OCI-LY1 (cell line): ENCODE measurements at regions not wholly inside any gene's neighbourhood (a gene's known extent, or its start where the extent isn't known, plus 50 kb on each side); places are given as distances from the start of the nearest gene placed in this dataset.

Experiments
- H2AFZ ChIP-seq: fragments of 200-600 bp; sonication (generic), shearing (Covaris generic); 2 replicates; pipeline ENCODE4 v1.6.0; 2014; ENCODE audit warnings: antibody characterized with exemption, mild to moderate bottlenecking, low read length
- H3F3A ChIP-seq: fragments of 200-600 bp; sonication (generic), shearing (Covaris generic); 2 replicates; pipeline ENCODE4 v1.6.0; 2014; ENCODE audit warnings: mild to moderate bottlenecking, antibody characterized with exemption, low read length, moderate library complexity; ENCODE audit not compliant: insufficient read depth
- H3K27ac ChIP-seq: fragments of 200-600 bp; sonication (generic); 2 replicates; pipeline ENCODE4 v1.5.1; 2014; ENCODE audit warnings: low read length, mixed run types, mild to moderate bottlenecking, low read depth; ENCODE audit not compliant: poor library complexity, severe bottlenecking
- H3K27me3 ChIP-seq: fragments of 200-600 bp; sonication (generic); 2 replicates; pipeline ENCODE4 v1.6.0; 2014; ENCODE audit warnings: antibody characterized with exemption, mild to moderate bottlenecking, low read length, moderate library complexity; ENCODE audit not compliant: insufficient read depth
- H3K36me3 ChIP-seq: fragments of 200-600 bp; sonication (generic); 2 replicates; pipeline ENCODE4 v1.6.1; 2014; ENCODE audit warnings: mild to moderate bottlenecking, antibody characterized with exemption, low read length, moderate library complexity, mixed read lengths; ENCODE audit not compliant: insufficient read depth
- H3K4me1 ChIP-seq: fragments of 200-600 bp; sonication (generic); 2 replicates; pipeline ENCODE4 v1.5.1; 2014; ENCODE audit warnings: mild to moderate bottlenecking, low read length, moderate library complexity; ENCODE audit not compliant: insufficient read depth, severe bottlenecking
- H3K4me2 ChIP-seq: fragments of 200-600 bp; sonication (generic), shearing (Covaris generic); 2 replicates; pipeline ENCODE4 v1.6.1; 2014; ENCODE audit warnings: low read length
- H3K4me3 ChIP-seq: fragments of 200-600 bp; sonication (generic); 2 replicates; pipeline ENCODE4 v1.5.1; 2014; ENCODE audit warnings: low read length, low read depth, mild to moderate bottlenecking, mixed read lengths; ENCODE audit not compliant: poor library complexity, severe bottlenecking
- H3K79me2 ChIP-seq: fragments of 200-600 bp; shearing (Covaris generic); 2 replicates; pipeline ENCODE4 v1.6.1; 2016; ENCODE audit warnings: mixed run types, low read length, mixed read lengths; ENCODE audit not compliant: insufficient read depth
- H3K9ac ChIP-seq: fragments of 200-600 bp; sonication (generic), shearing (Covaris generic); 2 replicates; pipeline ENCODE4 v1.6.1; 2014; ENCODE audit warnings: mild to moderate bottlenecking, low read length, mixed read lengths
- H3K9me2 ChIP-seq: fragments of 200-600 bp; sonication (generic), shearing (Covaris generic); 2 replicates; pipeline ENCODE4 v1.6.1; 2014; ENCODE audit warnings: low read depth, mild to moderate bottlenecking, low read length, mixed read lengths
- H3K9me3 ChIP-seq: fragments of 200-600 bp; shearing (Covaris generic); 2 replicates; pipeline ENCODE4 v1.6.1; 2014; ENCODE audit warnings: low read length, mixed read lengths
- H4K20me1 ChIP-seq: fragments of 200-600 bp; sonication (generic), shearing (Covaris generic); 2 replicates; pipeline ENCODE4 v1.6.0; 2016; ENCODE audit warnings: mild to moderate bottlenecking, low read length; ENCODE audit not compliant: insufficient read depth
- EZH2 ChIP-seq: fragments of 200-600 bp; sonication (generic), shearing (Covaris generic); IDR thresholded peaks from 2 replicates; pipeline ENCODE4 v1.8.0; 2017; ENCODE audit warnings: borderline replicate concordance, mixed run types, mild to moderate bottlenecking, antibody characterized with exemption, low read length, moderate library complexity, mixed read lengths
- TF ChIP-seq, protein P1 (sequence below): fragments of 200-600 bp; sonication (generic), shearing (Covaris generic); IDR thresholded peaks from 2 replicates; pipeline ENCODE4 v1.5.1; 2017; ENCODE audit warnings: mild to moderate bottlenecking, antibody characterized with exemption, low read length, moderate library complexity, mixed read lengths

DNA sequence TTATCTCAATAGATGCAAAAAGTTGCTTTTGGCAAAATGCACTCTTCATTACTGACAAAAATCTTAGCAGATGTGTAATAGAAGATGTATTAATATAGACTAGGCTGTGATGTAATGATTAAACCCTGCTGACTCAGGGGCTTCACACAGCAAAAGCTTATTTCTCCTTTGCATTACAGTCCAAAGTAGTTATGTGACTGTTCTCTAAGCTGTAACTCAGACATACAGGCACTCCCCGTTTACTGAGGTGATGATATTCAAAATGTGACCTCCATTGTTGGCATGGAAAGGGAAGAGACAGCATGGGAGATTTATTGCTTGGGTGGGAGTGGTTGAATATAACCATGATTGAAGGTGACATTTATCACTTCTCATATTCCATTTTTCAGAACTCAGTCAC, 331.5 kb downstream of the SNAPC1 start:
- H3K9ac ChIP-seq, result no peak overlapping the region
- no peaks in the 10 kb centered on the region for H3K79me2 ChIP-seq
- H4K20me1 ChIP-seq, result no peaks in the 10 kb centered on the region
- no peaks in the 10 kb centered on the region for H3K9me2 ChIP-seq
- H3K27ac ChIP-seq, result no peak overlapping the region
- no peaks in the 10 kb centered on the region for H3K4me1 ChIP-seq
- H3K4me3 ChIP-seq, result no peak overlapping the region
- peaks cover 11% of the 10 kb centered on the region; the same call in 1 of the 2 replicates for H3K9me3 ChIP-seq
- no peaks in the 10 kb centered on the region for H3K36me3 ChIP-seq
- H3K27me3 ChIP-seq, result no peaks in the 10 kb centered on the region
- H3K4me2 ChIP-seq, result no peak overlapping the region
- no peak overlapping the region for H2AFZ ChIP-seq
- TF ChIP-seq, protein P1, sequence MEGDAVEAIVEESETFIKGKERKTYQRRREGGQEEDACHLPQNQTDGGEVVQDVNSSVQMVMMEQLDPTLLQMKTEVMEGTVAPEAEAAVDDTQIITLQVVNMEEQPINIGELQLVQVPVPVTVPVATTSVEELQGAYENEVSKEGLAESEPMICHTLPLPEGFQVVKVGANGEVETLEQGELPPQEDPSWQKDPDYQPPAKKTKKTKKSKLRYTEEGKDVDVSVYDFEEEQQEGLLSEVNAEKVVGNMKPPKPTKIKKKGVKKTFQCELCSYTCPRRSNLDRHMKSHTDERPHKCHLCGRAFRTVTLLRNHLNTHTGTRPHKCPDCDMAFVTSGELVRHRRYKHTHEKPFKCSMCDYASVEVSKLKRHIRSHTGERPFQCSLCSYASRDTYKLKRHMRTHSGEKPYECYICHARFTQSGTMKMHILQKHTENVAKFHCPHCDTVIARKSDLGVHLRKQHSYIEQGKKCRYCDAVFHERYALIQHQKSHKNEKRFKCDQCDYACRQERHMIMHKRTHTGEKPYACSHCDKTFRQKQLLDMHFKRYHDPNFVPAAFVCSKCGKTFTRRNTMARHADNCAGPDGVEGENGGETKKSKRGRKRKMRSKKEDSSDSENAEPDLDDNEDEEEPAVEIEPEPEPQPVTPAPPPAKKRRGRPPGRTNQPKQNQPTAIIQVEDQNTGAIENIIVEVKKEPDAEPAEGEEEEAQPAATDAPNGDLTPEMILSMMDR, result no peak
- TF ChIP-seq EZH2, result no peak
- H3F3A ChIP-seq, result no peaks in the 10 kb centered on the region

DNA sequence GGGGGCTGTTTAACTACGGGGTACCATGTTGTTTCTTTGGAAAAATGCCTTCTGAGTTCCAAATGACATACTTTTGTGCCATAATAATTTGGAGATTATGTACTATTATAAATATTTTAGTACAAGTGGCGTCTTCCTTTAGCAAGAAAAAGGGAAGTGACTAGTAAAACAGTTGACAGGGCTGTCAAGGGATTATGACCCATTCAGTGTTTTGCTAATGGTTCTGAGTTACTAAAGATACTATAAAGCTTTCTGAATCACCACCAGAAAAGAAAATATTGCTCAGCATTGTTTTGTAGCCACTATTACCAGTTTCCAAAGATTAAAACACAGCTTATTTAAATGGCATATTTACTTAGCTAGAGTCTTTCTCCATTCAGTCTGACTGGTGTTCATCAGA, 334.9 kb downstream of the SNAPC1 start:
- no peaks in the 10 kb centered on the region for H3F3A ChIP-seq
- no peaks in the 10 kb centered on the region for H3K27me3 ChIP-seq
- H3K9me2 ChIP-seq, result no peaks in the 10 kb centered on the region
- H3K4me3 ChIP-seq, result no peak overlapping the region
- H3K4me1 ChIP-seq, result no peaks in the 10 kb centered on the region
- H3K9ac ChIP-seq, result no peak overlapping the region
- H4K20me1 ChIP-seq, result no peaks in the 10 kb centered on the region
- H3K79me2 ChIP-seq, result no peaks in the 10 kb centered on the region
- no peak overlapping the region for H3K27ac ChIP-seq
- H2AFZ ChIP-seq, result no peak overlapping the region; the same call in 1 of the 2 replicates
- no peaks in the 10 kb centered on the region for H3K36me3 ChIP-seq
- no peak overlapping the region for H3K4me2 ChIP-seq
- TF ChIP-seq EZH2, result no peak
- TF ChIP-seq, protein P1, result no peak
- peaks cover 4% of the 10 kb centered on the region; the same call in 1 of the 2 replicates for H3K9me3 ChIP-seq

DNA sequence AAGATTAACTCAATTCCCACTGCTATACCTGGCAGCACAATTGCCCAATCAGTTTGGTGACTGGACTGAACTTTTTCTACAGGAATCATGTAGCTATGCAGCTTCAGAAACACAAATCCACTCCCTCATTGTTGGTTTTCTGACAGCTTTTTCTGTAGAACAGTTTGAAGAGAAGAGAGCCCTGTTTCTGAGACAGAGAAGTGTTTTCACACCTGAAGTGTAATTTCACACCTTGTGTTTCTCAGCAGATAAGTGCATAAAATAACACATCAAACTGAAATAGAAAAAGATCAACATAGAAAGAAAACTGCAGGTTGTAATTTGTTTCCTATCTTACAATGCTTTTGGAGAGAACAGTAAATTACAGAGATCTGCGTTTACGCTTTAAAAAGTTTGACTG, 335.6 kb downstream of the SNAPC1 start:
- Histone ChIP-seq H3K4me2 (no peak overlapping the region), H3K4me3 (no peak overlapping the region), H3F3A (no peaks in the 10 kb centered on the region), H3K27ac (no peak overlapping the region), H3K27me3 (no peaks in the 10 kb centered on the region), H3K9me2 (no peaks in the 10 kb centered on the region), H3K9me3 (peaks cover 4% of the 10 kb centered on the region; the same call in 1 of the 2 replicates), H3K36me3 (no peaks in the 10 kb centered on the region), H3K4me1 (no peaks in the 10 kb centered on the region), H2AFZ (no peak overlapping the region), H3K9ac (no peak overlapping the region), H4K20me1 (no peaks in the 10 kb centered on the region), H3K79me2 (no peaks in the 10 kb centered on the region)
- TF ChIP-seq, protein P1, result no peak
- TF ChIP-seq EZH2, result no peak
